ENCODE measurements at regions not wholly inside any gene's neighbourhood (a gene's known extent, or its start where the extent isn't known, plus 50 kb on each side); places are given as distances from the start of the nearest gene placed in this dataset.

DNA sequence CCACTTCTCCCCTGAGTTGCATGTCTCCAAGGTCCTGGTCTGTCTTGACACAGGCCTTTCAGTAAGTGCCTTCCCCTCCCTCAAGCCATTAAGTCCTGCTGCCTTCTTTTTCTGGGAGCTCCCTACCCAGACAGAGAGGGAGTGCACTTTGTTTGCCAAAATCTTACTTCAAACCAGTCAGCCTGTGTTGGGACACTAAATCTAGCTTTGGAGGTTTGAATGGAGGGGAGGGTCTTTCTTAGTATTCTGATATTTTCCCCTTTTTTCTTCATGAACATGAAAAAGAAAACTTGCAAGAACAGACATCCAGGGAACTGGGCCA, 170.7 kb upstream of the PMEPA1 start:
- DNase-seq (ENCODE audit: low spot score), result no peak

DNA sequence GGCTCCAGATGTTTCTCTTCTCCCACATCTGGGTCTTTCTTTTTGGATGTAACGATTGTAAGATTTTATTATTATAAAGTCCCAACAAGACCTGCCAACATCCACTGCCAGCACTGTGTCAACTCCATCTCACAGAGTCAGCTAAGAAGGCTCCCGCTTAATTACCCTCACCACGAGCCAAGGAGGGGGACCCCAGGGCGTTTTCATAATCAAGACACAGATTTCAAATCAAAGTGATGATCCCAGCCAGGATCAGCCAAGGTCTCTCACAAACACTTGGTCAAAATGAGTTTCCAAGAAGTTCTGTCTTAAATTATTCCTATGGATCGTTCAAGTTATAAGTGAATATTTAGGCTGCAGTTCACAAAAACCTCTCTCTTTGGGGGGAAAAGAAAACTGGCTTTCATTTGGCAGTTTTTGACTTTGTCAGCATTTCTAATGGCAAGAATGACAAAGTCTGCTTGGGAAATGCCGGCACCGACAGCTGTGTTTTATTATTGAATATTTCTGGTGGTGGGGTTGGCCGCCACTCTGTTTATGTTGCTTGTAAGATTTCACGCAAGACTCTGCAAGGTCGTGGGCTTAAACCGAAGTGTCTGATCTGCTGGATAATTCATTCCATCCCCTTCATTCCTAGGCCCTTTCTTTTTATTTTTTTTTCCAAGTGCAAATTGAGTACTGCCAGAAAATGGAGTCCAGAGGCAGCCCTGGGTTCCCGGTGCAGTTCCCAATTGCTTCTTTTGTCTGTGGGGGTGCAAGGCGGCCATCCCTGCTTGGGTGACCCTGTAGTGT, 170.2 kb upstream of the PMEPA1 start:
- no peak for DNase-seq (ENCODE audit: low spot score)

DNA sequence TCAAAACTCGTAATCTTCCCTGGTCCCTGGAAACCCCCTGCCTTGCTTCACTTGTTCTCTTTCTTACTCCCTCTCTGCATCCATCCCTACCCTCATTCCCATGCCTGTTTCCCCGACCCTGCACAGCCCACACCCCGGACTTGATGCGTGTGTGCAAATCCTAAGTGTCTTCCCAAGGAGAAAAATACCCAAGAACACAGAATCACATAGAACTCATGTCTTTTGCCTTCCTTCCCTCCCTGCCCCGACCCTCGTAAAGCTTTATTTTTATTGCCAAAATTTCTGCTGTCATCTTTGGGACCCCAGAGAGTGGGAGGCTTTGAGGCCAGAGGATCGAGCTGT, 169.6 kb upstream of the PMEPA1 start:
- DNase-seq (ENCODE audit: low spot score), result no peak

DNA sequence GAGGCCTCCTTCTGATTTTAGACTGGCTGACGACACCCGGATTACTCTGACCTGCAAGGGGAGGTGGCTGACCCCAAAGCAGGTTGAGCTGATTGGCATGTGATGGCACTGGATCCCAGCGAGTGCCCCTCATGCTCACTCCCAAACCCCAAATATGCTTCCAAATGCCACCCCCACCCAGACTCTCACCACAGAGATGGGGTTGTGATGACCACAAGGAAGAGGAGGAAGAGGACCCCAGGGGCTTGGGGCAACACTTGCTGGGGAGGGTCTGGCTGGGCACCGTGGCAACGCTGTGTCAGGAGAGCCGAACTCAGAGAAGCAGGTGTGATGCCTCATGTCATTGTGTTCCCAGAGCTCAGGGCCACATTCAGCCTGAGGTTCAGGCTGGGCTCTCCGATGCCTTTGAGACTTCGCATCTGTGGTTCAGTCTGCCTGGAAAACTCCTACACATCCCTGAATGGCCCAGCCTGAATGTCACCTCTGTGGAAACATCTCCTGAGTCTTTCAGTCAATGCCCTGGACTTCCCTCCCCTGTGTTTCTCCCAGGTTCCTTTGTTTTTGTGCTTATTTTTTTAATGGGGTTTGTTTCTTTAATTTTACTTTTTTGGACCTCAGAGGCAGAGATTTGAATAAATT, 169.1 kb upstream of the PMEPA1 start:
- no peak for DNase-seq (ENCODE audit: low spot score)

DNA sequence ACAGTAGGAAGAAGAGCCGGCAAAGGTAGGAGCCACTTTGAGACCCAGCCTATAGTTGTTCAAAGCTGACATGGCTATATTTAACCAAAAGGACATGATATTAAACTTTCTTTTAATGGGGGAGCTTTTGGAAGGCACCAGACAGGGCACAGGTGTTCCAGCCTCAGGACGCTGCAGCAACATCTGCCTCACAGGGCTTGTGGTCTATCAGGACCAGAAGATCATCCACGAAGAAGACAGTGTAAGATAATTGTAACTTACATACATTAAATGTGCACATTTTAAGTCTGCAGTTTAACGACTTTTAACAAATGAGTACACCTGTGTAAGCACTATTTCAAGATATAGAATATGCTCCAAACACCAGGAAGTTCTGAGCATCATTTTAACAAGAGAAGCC, 168.2 kb upstream of the PMEPA1 start:
- DNase-seq (ENCODE audit: low spot score), result no peak

DNA sequence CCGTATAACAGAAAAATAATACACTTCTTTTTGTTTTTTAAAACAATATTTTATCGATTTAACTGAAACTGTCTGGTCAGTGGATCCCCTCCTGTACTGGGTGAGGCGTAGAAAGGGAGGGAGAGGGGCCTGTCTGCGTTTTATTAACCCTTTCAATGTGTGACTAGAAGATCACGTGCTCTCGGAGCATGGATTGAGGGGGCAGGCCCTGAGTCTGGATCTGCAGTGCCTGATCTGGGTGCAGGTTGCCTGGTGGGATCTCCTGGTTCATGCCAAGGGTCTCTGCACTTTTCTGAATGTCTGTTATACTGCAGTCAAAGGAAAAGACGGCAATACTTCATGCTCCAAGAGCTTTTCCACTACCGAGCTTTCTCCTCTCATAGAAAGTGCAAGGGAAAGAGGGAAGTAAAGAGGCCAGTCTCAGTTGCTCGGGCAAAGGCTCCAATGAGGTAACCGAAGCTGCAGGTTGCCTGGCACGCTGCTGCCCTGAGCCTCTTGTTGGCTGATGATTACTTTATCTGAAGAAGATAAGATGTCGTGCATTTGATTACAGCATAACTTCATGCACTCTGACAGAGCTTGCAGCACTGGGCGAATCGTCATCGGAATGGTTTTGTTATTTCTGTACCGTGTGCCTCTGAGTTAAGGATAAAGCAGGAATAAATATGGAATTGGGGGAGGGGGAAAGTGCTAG, 167.5 kb upstream of the PMEPA1 start:
- no peak for DNase-seq (ENCODE audit: low spot score)

DNA sequence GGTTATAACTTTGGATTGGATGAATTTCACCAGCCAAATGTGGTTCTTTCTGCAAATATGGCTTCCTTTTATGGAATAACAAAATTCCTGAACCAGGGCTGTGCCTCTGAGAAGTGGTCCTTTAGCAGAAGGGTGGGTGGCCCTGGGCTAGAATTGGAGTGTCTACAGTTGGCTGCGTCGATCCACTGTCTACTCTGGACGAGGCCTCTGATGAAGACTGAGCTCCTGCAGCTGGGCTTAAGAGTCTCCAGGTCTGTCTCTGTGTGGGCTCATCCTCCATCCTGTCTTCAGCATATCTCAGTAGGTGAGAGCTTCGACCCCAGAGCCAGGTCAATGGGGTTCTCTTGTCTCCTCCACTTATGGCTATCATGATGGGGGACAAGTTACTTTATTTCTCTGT, 166.3 kb upstream of the PMEPA1 start:
- DNase-seq (ENCODE audit: low spot score), result no peak

DNA sequence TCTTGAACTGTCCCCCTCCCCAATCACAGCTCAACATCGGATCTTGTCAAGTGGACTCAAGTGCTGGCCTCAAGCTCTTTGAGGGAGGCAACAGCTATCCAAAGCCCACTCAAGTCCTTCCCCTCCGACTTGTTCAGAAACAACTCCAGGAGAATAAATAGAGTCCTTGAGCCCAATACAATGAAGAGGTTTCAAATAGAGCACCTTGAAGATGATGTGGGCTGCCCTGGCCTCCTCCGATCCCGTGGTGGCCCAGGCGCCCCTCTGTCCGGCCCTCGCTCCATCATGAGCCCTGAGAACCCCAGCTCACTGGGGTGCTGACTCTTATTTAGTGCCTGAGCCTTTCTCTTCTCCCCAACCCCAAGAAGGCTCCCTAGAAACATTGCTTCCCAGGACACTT, 164.3 kb upstream of the PMEPA1 start:
- no peak for DNase-seq (ENCODE audit: low spot score)

DNA sequence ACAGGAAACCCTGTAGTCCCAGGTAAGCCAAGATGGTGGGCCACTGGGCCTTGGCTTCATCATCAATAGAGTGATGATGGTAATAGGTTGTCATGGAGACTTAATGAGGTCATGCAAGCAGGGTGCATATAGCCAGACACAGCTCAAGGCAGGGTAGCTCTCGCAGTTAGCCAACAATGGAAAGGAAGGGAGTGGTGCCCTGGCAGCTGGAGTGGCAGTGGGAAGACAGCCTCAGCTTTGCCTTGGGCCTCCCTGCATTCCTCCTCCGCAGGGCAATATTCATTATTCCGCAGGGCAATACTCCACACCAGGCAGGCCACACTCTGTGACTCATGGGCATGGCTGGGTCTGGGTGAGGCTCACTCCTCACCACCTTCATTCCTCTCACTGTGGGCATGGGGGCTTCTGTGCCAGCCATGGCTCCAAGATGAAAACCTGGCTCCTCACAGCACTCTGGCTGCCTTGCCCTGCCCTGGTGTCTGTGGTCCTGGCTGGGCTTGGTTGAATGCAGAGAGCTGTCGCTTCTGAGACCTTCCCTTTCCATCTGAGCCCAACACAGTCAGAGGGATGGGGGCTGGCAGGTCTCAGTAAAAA, 163.1 kb upstream of the PMEPA1 start:
- DNase-seq (ENCODE audit: low spot score), result no peak

DNA sequence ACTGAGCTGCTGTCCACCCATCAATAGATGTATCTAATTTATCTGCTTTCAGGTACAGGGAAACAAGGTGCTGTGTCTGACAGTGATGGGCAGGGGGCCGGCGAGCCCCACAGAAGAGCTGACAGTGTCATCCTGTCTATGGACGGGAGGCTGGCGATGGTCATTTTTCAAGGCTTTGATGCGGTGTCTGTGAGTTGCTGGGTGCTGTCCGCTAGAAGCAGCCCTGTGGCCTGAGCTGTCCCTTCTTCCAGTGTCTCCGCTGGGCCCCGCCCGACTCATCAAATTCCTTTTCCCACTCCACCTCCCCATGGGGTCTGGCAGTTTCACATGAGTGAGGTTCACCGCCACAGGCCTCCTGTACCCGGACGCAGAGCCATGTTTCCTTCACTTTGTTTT, 161.4 kb upstream of the PMEPA1 start:
- DNase-seq (ENCODE audit: low spot score), result no peak

DNA sequence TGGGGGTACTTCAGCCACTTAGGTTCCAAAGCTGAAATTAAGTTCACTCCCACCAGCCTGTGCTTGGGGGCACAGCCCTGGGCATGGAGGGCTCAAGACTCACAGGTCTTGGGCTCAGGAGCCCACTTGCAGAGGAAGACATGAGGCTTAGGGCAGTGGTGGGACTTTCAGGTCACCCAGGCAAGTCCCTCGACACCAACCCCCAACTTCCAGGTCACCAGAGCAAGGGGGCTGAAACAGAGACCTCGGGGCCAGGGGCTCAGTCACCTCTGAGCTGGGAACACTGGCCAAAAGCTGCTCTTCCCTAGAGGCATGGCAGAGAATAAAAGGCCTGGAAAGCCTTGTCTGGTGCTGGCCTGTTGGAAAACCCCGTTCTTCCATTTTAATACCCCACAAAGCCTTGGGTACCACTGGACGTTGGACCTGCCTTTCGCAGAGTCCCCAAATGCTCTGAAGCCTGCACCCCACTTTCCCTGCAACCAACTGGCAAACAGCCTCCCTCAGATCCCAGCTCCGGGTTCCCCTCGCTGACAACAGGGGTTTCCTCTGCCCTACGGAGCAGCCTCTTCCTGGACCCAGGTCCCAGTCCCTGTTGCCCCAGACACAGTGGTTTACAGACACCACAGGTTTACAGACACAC, 160.9 kb upstream of the PMEPA1 start:
- DNase-seq (ENCODE audit: low spot score), result no peak

DNA sequence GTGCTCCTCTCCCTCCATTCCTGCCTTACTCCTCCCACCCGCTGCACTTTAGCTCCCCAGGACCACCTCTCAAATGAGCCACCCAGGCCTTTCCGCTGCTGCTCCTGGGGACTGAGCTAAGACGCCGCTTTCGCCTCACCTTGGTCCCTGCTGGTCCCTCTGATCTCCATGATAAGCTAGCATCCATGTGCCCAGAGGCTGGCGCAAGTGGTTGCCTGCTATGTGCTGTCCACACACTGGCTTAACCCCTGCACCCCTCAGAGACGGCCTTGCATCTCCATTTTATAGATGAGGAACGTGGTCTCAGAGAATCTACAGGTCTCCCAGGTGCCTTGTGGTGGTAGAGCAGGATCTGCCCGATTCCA, 160.1 kb upstream of the PMEPA1 start:
- DNase-seq (ENCODE audit: low spot score), result no peak

DNA sequence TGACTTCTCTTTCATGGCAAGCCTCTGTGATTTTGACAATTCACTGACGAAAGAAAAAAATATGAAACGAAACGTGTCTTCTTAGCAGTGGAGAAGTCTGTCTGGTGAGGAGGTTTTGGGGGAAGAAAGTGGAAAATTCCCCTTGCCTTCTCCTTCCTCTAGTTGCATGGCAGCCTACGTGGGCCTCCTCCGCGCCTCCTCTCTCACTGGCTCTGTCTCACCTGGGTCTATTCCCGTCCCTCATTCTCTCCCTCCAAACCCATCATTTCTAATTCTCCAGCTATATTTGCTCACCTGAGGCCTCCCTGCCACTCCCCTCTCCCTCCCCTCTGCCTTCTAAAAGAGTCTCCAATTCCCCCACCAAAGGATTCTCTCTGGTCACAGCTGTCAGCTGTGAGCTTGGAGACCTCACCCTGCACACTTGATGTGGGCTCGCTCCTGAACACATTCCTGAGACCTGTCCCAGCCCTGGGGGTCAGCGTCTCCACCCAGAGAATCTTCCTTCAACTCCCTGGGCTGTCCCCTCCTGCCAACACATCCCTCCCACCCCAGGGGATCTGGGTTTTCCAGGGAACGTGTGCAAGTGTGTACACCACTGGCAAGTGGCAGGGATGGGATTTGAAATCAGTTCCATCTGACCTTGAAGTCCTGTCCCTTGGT, 159.6 kb upstream of the PMEPA1 start:
- no peak for DNase-seq (ENCODE audit: low spot score)

DNA sequence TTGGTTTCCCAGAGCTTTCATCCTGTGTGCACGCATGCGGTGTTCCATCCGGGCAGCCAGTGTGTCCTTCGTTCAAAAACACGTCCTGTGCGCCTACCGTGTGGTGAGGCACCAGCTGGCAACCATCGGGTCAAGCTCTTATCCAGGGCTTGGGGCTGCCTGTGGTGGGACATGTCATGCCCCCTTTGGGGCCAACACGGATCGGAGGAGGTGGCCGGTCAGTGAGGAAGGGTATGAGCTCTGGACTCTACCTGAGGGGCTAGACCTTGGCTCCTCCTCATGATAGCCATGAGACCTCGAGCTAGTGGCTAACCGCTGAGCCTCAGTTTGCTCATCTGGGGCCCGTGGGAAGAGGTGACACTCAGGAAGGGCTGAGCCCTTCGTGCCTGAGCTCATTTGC, 158.5 kb upstream of the PMEPA1 start:
- DNase-seq (ENCODE audit: low spot score), result no peak

DNA sequence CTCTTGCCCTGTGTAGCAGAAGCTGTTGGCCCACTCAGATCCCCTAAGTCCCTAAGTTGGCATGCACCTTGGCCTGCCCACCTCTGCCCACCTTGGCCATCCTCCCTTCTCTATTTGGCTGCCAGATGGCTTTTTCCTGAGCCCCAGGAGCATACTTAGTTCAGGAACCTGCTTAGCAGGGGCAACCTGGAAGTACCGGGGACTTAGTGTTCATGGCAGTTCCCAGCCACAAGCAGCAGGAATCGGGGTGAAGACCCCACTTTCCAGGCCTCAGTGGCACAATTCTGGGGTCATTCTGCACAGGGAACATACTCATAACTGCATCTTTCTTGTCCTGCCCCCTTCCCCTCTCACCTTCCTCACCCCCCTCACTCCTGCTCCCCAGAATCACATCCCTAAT, 158.0 kb upstream of the PMEPA1 start:
- DNase-seq (ENCODE audit: low spot score), result no peak

DNA sequence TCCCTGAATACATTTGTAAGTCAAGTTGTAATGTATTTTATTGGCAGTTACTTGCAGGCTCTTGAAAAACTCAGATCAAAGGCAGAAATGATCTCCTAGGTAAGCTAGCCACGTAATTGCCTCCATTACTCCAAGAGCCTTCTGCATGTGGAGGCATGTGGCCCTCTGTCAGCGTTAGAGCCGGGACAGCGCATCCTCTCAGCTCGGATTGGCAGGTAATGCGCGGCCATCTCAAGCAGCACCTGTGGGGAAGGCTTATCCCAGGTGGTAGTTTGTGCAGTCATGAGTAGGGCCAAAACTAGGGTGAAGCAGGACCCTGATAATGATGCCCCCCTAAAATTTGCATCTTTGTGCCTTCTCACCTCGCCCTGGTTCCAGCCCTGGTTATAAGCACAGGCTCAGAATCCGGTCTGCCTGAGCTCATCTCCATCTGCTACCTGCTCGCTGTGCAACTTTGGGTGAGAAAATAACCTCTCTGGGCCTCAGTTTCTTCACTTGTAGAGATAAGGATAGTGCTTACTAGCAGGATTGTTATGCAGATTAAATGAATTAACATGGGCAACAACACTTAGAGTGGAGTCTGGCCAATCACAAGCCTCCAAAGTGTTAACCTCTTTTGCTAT, 157.5 kb upstream of the PMEPA1 start:
- no peak for DNase-seq (ENCODE audit: low spot score)

DNA sequence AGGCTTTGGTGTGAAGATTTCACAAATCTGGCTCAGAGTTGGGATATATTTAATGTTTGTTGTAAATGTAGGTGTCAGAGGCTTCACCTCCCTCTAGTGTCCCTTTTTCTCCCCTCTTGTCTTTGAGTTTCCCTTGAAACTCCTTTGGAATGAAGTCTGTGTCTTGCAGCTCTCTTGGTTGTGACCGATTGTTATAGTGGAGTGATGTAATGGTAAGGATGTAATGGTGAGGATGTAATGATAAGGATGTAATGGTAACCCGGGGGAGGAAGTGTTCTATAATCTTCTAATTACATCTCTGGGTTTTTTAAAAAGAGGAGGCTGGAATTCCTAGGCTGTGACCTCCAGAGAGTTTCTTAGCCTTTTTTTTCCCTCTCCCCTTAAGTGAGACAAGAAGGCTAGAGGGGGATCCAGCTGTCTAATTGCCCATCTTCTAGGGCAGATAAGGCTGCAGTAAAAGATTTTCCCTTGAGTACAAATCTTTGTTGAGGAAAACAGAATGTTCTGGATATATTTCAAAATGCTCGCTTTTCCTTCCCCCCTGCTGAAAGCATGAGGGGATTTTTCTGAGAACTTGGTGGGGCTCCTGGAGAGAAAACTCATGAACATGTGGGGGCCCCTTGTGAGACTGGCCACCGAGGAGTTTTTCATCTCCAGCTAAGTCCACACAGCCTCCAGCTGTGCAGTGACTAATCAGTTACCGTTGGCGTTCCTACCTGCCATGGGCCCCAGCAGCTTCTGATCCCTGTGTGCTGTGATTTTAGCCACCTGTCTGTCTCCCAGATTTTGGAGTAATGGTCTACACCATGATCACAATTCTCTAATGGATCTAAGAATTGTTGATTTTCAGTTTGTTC, 156.7 kb upstream of the PMEPA1 start:
- no peak for DNase-seq (ENCODE audit: low spot score)

DNA sequence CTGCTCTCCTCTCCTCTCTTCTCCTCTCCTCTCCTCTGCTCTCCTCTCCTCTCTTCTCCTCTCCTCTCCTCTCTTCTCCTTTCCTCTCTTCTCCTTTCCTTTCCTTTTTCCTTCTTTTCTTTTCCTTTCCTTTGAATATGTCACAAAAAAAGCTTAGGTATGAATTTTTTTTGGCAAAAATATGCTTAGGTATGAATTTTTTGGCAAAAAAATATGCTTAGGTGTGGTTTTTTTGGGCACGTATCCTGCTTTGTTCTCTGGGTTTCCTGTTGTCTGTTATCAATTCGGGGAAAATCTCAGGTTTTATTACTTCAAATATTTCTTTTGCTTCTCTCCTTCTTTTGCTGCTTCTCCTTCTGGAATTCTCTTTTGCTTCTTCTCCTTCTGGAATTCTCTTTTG, 155.5 kb upstream of the PMEPA1 start:
- DNase-seq (ENCODE audit: low spot score), result no peak

DNA sequence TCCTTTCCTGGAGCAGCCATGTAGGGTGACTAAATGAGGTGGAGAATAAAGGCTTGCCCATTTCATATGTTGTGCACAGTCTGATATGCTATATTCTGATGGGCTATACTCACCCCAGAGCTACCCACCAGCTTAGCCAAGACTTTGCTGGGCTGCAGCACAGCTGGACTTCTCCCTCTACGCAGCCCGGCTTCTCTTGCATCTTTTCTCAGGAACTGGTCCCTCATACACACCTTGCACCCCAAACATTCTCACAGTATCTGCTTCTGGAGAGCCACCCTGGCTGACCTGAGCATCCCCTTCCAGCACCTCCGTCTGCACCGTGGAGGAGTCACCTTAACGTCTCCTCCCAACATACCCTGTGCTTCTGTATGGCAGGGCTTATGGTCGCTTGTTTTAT, 150.8 kb upstream of the PMEPA1 start:
- no peak for DNase-seq (ENCODE audit: low spot score)

DNA sequence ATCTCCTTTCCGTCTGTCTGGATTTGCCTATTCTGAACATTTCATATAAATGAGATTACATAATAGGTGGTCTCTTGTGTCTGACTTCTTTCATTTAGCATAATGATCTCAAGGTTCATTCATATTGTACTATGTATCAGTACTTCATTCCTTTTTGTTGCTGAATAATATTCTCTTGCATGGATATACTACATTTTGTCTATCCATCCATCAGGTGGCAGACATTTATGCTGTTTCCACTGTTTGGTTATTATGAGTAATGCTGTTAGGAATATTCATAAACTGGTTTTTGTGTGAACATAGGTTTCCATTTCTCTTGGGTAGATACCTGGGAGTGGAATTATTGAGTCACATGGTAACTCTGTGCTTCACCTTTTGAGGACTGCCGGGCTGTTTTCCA, 148.2 kb upstream of the PMEPA1 start:
- no peak for DNase-seq (ENCODE audit: low spot score)

DNA sequence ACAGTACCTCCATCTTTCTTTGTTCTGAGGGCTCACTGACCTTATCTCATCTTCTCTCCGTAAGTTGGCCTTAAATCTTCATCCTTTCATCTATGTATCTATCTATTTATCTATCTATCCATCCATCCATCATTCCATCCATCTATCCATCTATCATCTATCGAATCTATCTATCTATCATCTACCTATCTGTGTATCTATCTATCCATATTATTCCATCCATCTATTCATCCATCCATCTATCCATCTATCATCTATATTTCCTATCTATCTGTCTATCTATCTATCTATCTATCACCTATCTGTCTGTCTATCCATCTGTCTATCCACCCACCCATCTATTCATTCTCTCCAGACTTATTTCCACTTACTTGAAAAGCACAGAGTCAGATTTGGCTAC, 147.3 kb upstream of the PMEPA1 start:
- DNase-seq (ENCODE audit: low spot score), result no peak

All from H4 (cell line).